ENCODE measurements at regions not wholly inside any gene's neighbourhood (a gene's known extent, or its start where the extent isn't known, plus 50 kb on each side); places are given as distances from the start of the nearest gene placed in this dataset.
A peak's percentile ranks its signal among the peaks of the same experiment; 100 is the strongest.

DNA sequence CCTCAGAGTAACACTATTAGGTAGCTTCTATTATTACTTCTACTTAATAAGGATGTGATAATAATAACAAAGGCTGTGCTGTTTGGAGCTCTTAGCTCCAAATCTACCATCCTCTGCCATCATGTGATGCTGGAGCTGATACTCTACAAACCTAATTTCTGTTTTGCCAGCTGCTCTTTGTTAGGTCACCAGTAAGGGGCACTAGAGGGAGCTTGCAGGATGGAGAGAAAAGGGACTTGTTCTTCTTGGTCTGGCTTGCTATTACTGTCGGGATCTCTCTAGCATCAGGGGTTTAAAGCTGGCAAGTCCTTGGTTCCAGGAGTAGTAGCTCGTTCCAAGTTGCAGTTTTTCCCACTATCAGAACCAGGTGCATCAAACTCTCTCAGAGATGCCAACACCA lies 194.9 kb upstream of the KBTBD8 start:
- TF ChIP-seq, protein P1, sequence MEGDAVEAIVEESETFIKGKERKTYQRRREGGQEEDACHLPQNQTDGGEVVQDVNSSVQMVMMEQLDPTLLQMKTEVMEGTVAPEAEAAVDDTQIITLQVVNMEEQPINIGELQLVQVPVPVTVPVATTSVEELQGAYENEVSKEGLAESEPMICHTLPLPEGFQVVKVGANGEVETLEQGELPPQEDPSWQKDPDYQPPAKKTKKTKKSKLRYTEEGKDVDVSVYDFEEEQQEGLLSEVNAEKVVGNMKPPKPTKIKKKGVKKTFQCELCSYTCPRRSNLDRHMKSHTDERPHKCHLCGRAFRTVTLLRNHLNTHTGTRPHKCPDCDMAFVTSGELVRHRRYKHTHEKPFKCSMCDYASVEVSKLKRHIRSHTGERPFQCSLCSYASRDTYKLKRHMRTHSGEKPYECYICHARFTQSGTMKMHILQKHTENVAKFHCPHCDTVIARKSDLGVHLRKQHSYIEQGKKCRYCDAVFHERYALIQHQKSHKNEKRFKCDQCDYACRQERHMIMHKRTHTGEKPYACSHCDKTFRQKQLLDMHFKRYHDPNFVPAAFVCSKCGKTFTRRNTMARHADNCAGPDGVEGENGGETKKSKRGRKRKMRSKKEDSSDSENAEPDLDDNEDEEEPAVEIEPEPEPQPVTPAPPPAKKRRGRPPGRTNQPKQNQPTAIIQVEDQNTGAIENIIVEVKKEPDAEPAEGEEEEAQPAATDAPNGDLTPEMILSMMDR (IDR thresholded peaks at IDR 0.05): 0 out of 2 replicates have a peak, but pooled peaks have one; percentile 14
- H3K27me3 Mint-ChIP-seq (ENCODE audit: insufficient read depth): peaks cover 2% of the 10 kb centered on the region
- DNase-seq: no peak
- H3K4me3 Mint-ChIP-seq: no peak overlapping the region
- no peaks in the 10 kb centered on the region for H3K9me3 Mint-ChIP-seq
- H3K27ac Mint-ChIP-seq: no peak overlapping the region
- H3K4me1 Mint-ChIP-seq (ENCODE audit: low read depth): no peaks in the 10 kb centered on the region; the same call in 1 of the 2 replicates
- no peaks in the 10 kb centered on the region for H3K36me3 Mint-ChIP-seq (ENCODE audit: low read depth)

DNA sequence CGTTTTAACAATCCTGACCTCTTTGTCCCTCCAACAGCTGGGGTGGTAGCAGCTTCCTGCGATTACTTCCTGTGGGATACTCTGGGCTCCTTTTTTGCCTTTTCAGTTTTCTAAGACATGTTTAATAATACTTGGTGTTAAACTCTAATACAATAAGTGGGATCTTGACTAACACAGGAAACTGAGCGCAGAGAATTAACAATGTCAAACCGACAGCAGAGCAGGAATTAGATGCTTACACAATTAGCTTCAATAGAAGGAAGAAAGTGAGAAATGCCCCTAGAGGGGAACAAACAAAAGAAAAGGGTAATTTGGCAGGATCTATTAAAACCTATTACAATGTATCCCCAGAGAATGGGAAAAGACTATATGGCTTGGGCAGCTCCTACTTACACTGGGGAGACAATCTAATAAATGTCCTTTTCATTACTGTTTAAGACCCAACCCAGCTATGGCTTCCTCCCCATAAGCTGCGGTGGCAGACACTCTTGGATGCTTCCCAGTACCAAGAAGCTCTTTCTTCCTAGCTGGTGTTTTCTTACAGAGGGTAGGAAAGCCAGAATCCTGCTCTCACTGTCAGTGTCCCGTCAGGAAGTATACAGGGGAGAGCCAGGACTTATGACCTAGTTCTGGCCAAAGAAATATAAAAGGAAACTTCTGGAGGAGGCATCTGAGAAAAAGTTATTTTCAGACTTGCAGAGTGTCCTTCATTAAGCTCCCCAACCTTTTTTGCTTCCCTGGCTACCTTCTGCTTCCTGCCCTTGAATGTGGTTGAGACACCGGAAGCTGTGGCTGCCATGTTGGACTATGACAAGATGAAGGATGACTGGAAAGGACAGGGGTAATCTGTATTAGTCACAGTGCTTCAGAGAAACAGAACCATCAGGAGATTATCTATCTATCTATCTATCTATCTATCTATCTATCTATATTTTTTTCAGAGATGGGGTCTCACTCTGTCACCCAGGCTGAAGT lies 194.1 kb upstream of the KBTBD8 start:
- Mint-ChIP-seq H3K9me3 (no peaks in the 10 kb centered on the region), H3K4me3 (no peak overlapping the region), H3K36me3 (ENCODE audit: low read depth) (no peaks in the 10 kb centered on the region), H3K27ac (no peak overlapping the region), H3K4me1 (ENCODE audit: low read depth) (no peaks in the 10 kb centered on the region; the same call in 1 of the 2 replicates), H3K27me3 (ENCODE audit: insufficient read depth) (peaks cover 2% of the 10 kb centered on the region)
- DNase-seq: no peak
- TF ChIP-seq, protein P1 (IDR thresholded peaks at IDR 0.05): no peak

DNA sequence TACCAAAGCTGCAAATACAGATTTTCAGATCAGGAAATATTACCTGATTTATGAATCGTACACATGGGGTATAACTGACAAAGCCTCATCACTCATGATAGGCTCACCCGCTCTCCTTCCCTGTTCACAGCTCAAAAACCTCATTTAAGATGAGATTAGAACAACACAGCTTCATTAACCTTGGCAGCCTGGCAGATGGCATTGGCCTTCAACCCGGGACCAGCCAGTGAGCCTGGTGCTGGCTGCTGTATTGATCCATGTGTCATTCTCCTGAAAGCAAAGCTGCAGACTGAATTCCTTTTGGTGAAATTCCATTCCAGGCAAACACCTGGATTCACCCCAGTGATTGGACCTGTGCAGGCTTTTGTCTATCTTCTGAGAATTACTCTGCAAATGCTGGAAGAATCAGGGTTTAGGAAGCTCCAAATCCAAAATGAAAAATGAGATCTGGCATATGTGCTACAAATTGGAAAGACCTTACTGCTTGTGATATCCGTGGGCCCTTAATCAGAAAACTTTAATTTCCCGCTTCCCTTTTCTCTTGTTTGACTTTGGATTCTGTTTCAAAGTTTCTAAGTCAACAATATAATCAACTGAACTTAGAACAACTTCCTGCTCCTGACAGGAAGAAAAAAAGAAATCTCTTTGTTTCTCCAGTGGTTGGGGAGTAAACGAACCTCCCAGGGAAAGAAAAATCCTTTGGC lies 189.1 kb upstream of the KBTBD8 start:
- no peaks in the 10 kb centered on the region for H3K36me3 Mint-ChIP-seq (ENCODE audit: low read depth)
- H3K27me3 Mint-ChIP-seq (ENCODE audit: insufficient read depth): peaks cover 3% of the 10 kb centered on the region
- H3K4me3 Mint-ChIP-seq: no peak overlapping the region
- TF ChIP-seq, protein P1 (IDR thresholded peaks at IDR 0.05): no peak
- no peak for DNase-seq
- peaks cover 8% of the 10 kb centered on the region for H3K4me1 Mint-ChIP-seq (ENCODE audit: low read depth)
- no peaks in the 10 kb centered on the region for H3K9me3 Mint-ChIP-seq
- H3K27ac Mint-ChIP-seq: no peak overlapping the region

DNA sequence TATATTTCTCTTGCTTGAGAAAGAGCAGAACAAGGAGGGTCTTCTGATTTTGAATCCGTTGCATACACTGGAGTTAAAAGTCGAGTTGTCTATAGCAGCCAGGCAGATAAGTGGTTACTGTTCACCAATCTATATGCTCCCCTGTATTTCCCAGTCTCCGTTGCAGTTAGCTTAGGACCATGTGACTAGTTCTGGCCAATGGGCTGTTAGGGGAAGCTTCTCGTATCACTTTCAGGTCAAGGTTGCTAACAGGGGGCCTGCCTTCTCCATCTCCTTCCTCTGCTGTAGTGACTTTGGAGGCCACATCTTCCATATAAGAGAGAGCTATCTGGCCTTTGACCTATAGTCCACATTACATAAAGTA lies 188.5 kb upstream of the KBTBD8 start:
- Mint-ChIP-seq H3K27me3 (ENCODE audit: insufficient read depth) (peaks cover 3% of the 10 kb centered on the region), H3K9me3 (no peaks in the 10 kb centered on the region), H3K36me3 (ENCODE audit: low read depth) (no peaks in the 10 kb centered on the region), H3K4me1 (ENCODE audit: low read depth) (peaks cover 8% of the 10 kb centered on the region), H3K4me3 (no peak overlapping the region), H3K27ac (no peak overlapping the region)
- no peak for DNase-seq
- TF ChIP-seq, protein P1 (IDR thresholded peaks at IDR 0.05): no peak

DNA sequence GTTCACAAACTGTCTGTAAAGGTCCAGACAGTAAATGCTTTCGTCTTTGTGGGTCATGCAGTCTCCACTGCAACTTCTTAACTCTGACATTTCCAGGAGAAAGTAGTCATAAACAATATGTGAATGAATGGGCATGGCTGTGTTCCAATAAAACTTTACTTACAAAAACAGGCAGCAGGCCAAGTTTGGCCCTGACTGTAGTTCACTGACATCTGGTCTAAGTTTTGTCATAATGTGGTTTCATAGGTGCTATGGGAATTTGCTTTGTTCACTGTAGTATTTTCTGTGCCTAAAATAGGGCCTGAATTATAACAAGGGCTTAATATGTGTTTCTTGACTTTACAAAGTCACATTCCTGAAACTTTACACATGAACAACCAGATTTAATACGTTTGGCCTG lies 186.0 kb upstream of the KBTBD8 start:
- Mint-ChIP-seq H3K27me3 (ENCODE audit: insufficient read depth) (peaks cover 5% of the 10 kb centered on the region), H3K4me3 (no peak overlapping the region), H3K9me3 (no peaks in the 10 kb centered on the region), H3K36me3 (ENCODE audit: low read depth) (no peaks in the 10 kb centered on the region), H3K4me1 (ENCODE audit: low read depth) (peaks cover 8% of the 10 kb centered on the region), H3K27ac (no peak overlapping the region)
- TF ChIP-seq, protein P1 (IDR thresholded peaks at IDR 0.05): no peak
- DNase-seq: peak; percentile 8
